DND-41 (cell line): ENCODE measurements at regions not wholly inside any gene's neighbourhood (a gene's known extent, or its start where the extent isn't known, plus 50 kb on each side); places are given as distances from the start of the nearest gene placed in this dataset.

Experiments
- ATAC-seq: fragments of 200-7000 bp; cut with Tn5 transposase; 3 replicates; pipeline ENCODE4 v1.9.1; 2021; ENCODE audit warnings: low read depth; ENCODE audit not compliant: insufficient read depth
- DNase-seq: peaks from one replicate; pipeline ENCODE4 v3.0.0-alpha.2; 2020
- H2AFZ ChIP-seq: 2 replicates; pipeline ENCODE4 v1.6.0; 2012; ENCODE audit warnings: low read depth, low read length
- H3K27ac ChIP-seq: 2 replicates; pipeline ENCODE4 v1.5.1; 2012; ENCODE audit warnings: low read length, inconsistent platforms
- H3K27me3 ChIP-seq: fragments of 200-600 bp; sonication (generic); 2 replicates; pipeline ENCODE4 v1.6.0; 2012; ENCODE audit warnings: low read length, mild to moderate bottlenecking, inconsistent platforms; ENCODE audit not compliant: insufficient read depth, poor library complexity
- H3K36me3 ChIP-seq: 2 replicates; pipeline ENCODE4 v1.5.1; 2012; ENCODE audit warnings: low read length, inconsistent platforms; ENCODE audit not compliant: insufficient read depth
- H3K4me1 ChIP-seq: 2 replicates; pipeline ENCODE4 v1.5.1; 2012; ENCODE audit warnings: mild to moderate bottlenecking, low read length; ENCODE audit not compliant: insufficient read depth
- H3K4me2 ChIP-seq: 2 replicates; pipeline ENCODE4 v1.6.0; 2012; ENCODE audit warnings: mild to moderate bottlenecking, moderate library complexity, low read length, inconsistent platforms; ENCODE audit not compliant: insufficient read depth
- H3K4me3 ChIP-seq, 2 experiments: fragments of 200-600 bp in 1 of 2; shearing (Covaris generic) in 1 of 2; 2 replicates each; pipeline ENCODE4 v1.5.1; 2012 to 2016; ENCODE audit warnings: inconsistent platforms in 2 of 2, low read length in 2 of 2, mild to moderate bottlenecking in 2 of 2, low read depth in 1 of 2, moderate library complexity in 1 of 2
- H3K79me2 ChIP-seq: 2 replicates; pipeline ENCODE4 v1.6.0; 2012; ENCODE audit warnings: low read length, inconsistent platforms; ENCODE audit not compliant: insufficient read depth
- H3K9ac ChIP-seq: 2 replicates; pipeline ENCODE4 v1.6.0; 2012; ENCODE audit warnings: low read depth, mild to moderate bottlenecking, inconsistent platforms, low read length, moderate library complexity
- H3K9me3 ChIP-seq: 2 replicates; pipeline ENCODE4 v1.5.1; 2012; ENCODE audit warnings: low read length, moderate library complexity, mild to moderate bottlenecking, inconsistent platforms; ENCODE audit not compliant: insufficient read depth, severe bottlenecking
- H4K20me1 ChIP-seq: 2 replicates; pipeline ENCODE4 v1.6.0; 2012; ENCODE audit warnings: low read length; ENCODE audit not compliant: insufficient read depth
- CTCF ChIP-seq: IDR thresholded peaks from 2 replicates; pipeline ENCODE4 v1.5.1; 2012; ENCODE audit warnings: borderline replicate concordance, low read length, moderate library complexity, mild to moderate bottlenecking; ENCODE audit not compliant: poor library complexity, severe bottlenecking; ENCODE audit errors: extremely low read depth
- EZH2 ChIP-seq: IDR thresholded peaks from 3 replicates; pipeline ENCODE4 v1.6.1; 2012; ENCODE audit warnings: borderline replicate concordance, low read depth, mild to moderate bottlenecking, moderate library complexity, low read length, inconsistent platforms; ENCODE audit not compliant: severe bottlenecking

GRCh38 chr16:65281586-65281985 is 159.7 kb upstream of the CDH11 start:
- ATAC-seq (no peak), DNase-seq (no peak)
- Histone ChIP-seq H3K9ac (no peak overlapping the region), H3K36me3 (no peaks in the 10 kb centered on the region), H3K4me1 (no peaks in the 10 kb centered on the region), H3K4me3 (no peak overlapping the region), H2AFZ (no peak overlapping the region), H4K20me1 (no peaks in the 10 kb centered on the region), H3K9me3 (no peaks in the 10 kb centered on the region), H3K27ac (no peak overlapping the region), H3K4me2 (no peak overlapping the region), H3K27me3 (peaks cover 3% of the 10 kb centered on the region), H3K79me2 (no peaks in the 10 kb centered on the region)
- TF ChIP-seq CTCF (no peak), EZH2 (no peak)

GRCh38 chr16:65280845-65281512 is 159.1 kb upstream of the CDH11 start:
- Histone ChIP-seq H3K9me3 (no peaks in the 10 kb centered on the region), H3K4me2 (no peak overlapping the region), H3K27ac (no peak overlapping the region), H3K36me3 (no peaks in the 10 kb centered on the region), H3K9ac (no peak overlapping the region), H2AFZ (no peak overlapping the region), H3K4me1 (no peaks in the 10 kb centered on the region), H3K27me3 (peaks cover 3% of the 10 kb centered on the region), H3K4me3 (no peak overlapping the region), H4K20me1 (no peaks in the 10 kb centered on the region), H3K79me2 (no peaks in the 10 kb centered on the region)
- DNase-seq (no peak), ATAC-seq (no peak)
- TF ChIP-seq EZH2 (no peak), CTCF (no peak)

- DNase-seq (no peak), ATAC-seq (no peak)
Observed at GRCh38 chr16:65279576-65279975, 157.7 kb upstream of the CDH11 start.

More at GRCh38 chr16:65279576-65279975, 157.7 kb upstream of the CDH11 start:
- TF ChIP-seq EZH2 (no peak), CTCF (no peak)
- H3K4me3 ChIP-seq = no peak overlapping the region
- no peaks in the 10 kb centered on the region for H3K9me3 ChIP-seq
- no peak overlapping the region for H2AFZ ChIP-seq
- no peaks in the 10 kb centered on the region for H3K79me2 ChIP-seq
- no peaks in the 10 kb centered on the region for H4K20me1 ChIP-seq
- H3K27me3 ChIP-seq = no peaks in the 10 kb centered on the region
- no peak overlapping the region for H3K27ac ChIP-seq
- H3K36me3 ChIP-seq = no peaks in the 10 kb centered on the region
- no peak overlapping the region for H3K9ac ChIP-seq
- no peak overlapping the region for H3K4me2 ChIP-seq
- no peaks in the 10 kb centered on the region for H3K4me1 ChIP-seq
